ENCODE measurements at regions not wholly inside any gene's neighbourhood (a gene's known extent, or its start where the extent isn't known, plus 50 kb on each side); places are given as distances from the start of the nearest gene placed in this dataset.
"Not testable (repeated sequence)": the region's sequence is repeated elsewhere in the genome, so short reads cannot be mapped to it uniquely, and the experiment has no call there.

GRCh38 chr2:90238505-90239230 lies 1547.2 kb downstream of the RPIA start:
- TF ChIP-seq POLR2A, POLR2AphosphoS5, CTCF (IDR thresholded peaks at IDR 0.05): not testable (repeated sequence)

All from stomach (tissue), 4 donors.